ENCODE measurements at regions not wholly inside any gene's neighbourhood (a gene's known extent, or its start where the extent isn't known, plus 50 kb on each side); places are given as distances from the start of the nearest gene placed in this dataset.

DNA sequence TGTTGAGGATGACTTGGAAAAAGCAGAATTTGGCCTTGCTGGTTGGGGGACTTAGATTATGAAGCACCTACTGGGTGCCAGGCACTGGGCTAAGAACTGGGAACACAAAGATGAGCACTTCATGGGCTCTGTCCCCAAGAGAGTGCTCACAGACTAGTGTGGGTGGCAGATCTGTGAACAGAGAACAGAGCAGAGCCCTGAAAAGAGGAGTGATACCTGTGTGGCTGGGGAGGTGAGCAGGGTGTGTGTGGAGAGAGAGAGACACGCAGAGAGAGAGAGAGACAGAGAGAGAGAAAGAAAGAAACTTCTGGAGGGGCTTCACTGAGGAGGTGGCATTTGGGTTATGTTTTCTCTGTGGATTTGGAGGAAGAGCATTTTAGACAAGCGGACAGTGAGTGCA is 61.1 kb upstream of the PPP2R5A start:
- H3K4me3 Mint-ChIP-seq: no peak overlapping the region

DNA sequence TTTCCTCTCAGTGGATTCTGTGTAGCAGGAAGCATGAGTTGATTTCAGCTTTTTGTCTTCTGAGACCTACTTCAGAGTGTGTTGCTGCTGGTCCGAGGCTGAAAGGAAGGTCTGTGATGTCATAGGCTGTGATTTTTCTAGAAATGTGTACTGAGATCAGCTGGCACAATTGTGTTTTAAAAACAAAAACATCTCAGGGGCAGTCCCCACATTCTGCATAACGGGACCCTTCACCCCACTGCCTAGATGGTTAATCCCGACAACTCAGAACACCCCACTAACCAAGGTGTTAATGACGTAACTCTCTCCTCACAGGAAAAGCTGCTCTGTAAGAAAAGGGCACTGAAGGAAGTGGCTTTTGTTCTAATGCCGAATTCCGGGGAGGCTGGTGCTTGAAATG is 59.8 kb upstream of the PPP2R5A start:
- Mint-ChIP-seq H3K36me3 (ENCODE audit: low read depth) (no peaks in the 10 kb centered on the region), H3K9me3 (no peaks in the 10 kb centered on the region), H3K4me3 (no peak overlapping the region), H3K27me3 (peaks cover 2% of the 10 kb centered on the region), H3K4me1 (peaks cover 13% of the 10 kb centered on the region), H3K27ac (no peak overlapping the region)
- ATAC-seq (ENCODE audit: low read depth) (no peak), DNase-seq (no peak)
- no peak for TF ChIP-seq CTCF (IDR thresholded peaks at IDR 0.05)
- ChIA-PET POLR2A (no interaction called here), CTCF (no interaction called here)
- intact Hi-C loops (cut with micrococcal nuclease): no loop called here

More for the DNA sequence above, 61.1 kb upstream of the PPP2R5A start:
- no peak for TF ChIP-seq CTCF (IDR thresholded peaks at IDR 0.05)
- ChIA-PET CTCF (no interaction called here), POLR2A (no interaction called here)
- Mint-ChIP-seq H3K27me3 (no peaks in the 10 kb centered on the region), H3K4me1 (peaks cover 15% of the 10 kb centered on the region), H3K9me3 (no peaks in the 10 kb centered on the region), H3K36me3 (ENCODE audit: low read depth) (no peaks in the 10 kb centered on the region), H3K27ac (no peak overlapping the region)
- ATAC-seq (ENCODE audit: low read depth): no peak
- intact Hi-C loops (cut with micrococcal nuclease): no loop called here
- no peak for DNase-seq

DNA sequence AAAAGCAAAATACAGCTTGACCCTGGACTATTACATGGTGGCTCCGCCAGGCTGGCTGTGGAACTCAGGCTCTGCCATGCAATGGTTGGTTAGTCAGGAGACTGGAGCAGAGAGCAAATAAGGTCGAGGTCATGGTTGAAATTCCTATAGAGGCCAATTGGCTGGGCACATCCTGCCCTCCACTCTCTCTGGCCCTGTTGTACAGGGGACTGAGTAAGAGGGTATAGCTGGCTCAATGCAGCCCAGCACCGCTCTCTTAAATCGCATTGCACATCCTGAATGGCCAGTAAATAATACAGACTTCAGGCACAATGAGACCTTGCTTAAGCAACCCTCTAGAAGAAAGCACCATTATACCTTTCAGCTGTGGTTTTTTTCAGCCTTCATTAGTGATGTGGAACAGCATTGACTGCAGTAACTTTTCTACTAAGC is 59.3 kb upstream of the PPP2R5A start:
- POLR2A ChIA-PET: no interaction called here
- intact Hi-C loops (cut with micrococcal nuclease): no loop called here
- no peak overlapping the region for H3K4me3 Mint-ChIP-seq

GRCh38 chr1:212226467-212226866 is 58.7 kb upstream of the PPP2R5A start:
- ChIA-PET POLR2A (no interaction called here), CTCF (no interaction called here)
- no peak for DNase-seq
- no peak overlapping the region for H3K4me3 Mint-ChIP-seq
- TF ChIP-seq CTCF (IDR thresholded peaks at IDR 0.05): no peak
- intact Hi-C loops (cut with micrococcal nuclease): no loop called here
- ATAC-seq (ENCODE audit: low read depth): no peak
- peaks cover 13% of the 10 kb centered on the region for H3K4me1 Mint-ChIP-seq
- H3K9me3 Mint-ChIP-seq: no peaks in the 10 kb centered on the region
- H3K27me3 Mint-ChIP-seq: peaks cover 2% of the 10 kb centered on the region
- no peaks in the 10 kb centered on the region for H3K36me3 Mint-ChIP-seq (ENCODE audit: low read depth)
- H3K27ac Mint-ChIP-seq: no peak overlapping the region

More for the DNA sequence above, 59.3 kb upstream of the PPP2R5A start:
- ATAC-seq (ENCODE audit: low read depth) (no peak), DNase-seq (no peak)
- Mint-ChIP-seq H3K27ac (no peak overlapping the region), H3K9me3 (no peaks in the 10 kb centered on the region), H3K27me3 (peaks cover 2% of the 10 kb centered on the region), H3K4me1 (peaks cover 13% of the 10 kb centered on the region), H3K36me3 (ENCODE audit: low read depth) (no peaks in the 10 kb centered on the region)
- CTCF ChIA-PET: no interaction called here
- TF ChIP-seq CTCF (IDR thresholded peaks at IDR 0.05): no peak

GRCh38 chr1:212228076-212228475 is 57.1 kb upstream of the PPP2R5A start:
- no peak for ATAC-seq (ENCODE audit: low read depth)
- no peak for DNase-seq
- no peak for TF ChIP-seq CTCF (IDR thresholded peaks at IDR 0.05)
- peaks cover 2% of the 10 kb centered on the region for H3K27me3 Mint-ChIP-seq
- no peaks in the 10 kb centered on the region for H3K36me3 Mint-ChIP-seq (ENCODE audit: low read depth)
- H3K4me3 Mint-ChIP-seq: no peak overlapping the region
- ChIA-PET POLR2A (no interaction called here), CTCF (no interaction called here)
- H3K9me3 Mint-ChIP-seq: no peaks in the 10 kb centered on the region
- peaks cover 13% of the 10 kb centered on the region for H3K4me1 Mint-ChIP-seq
- no peak overlapping the region for H3K27ac Mint-ChIP-seq
- intact Hi-C loops (cut with micrococcal nuclease): no loop called here
